ENCODE measurements at regions not wholly inside any gene's neighbourhood (a gene's known extent, or its start where the extent isn't known, plus 50 kb on each side); places are given as distances from the start of the nearest gene placed in this dataset.

DNA sequence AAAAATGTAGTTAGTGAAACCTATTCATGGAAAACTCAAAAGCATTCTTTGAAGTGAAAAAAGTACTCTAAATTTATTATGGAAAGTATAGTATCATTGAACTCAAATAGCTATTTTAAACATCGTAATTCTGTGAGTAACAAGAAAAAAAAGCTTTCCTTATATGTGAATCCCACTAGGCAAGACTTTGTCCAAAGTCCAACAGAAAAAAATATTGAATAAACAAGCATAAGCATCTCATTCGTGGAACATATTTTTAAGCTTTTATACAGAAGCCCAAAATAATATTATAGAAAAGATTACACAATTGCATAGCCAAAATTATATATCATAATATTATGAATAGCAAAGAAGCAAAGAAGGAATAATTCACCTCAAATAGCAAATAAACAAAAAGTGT, 79.4 kb upstream of the IFNE start:
- in situ Hi-C loops (cut with MboI; ENCODE audit: low sequenced_read_pairs) = no loop called here

DNA sequence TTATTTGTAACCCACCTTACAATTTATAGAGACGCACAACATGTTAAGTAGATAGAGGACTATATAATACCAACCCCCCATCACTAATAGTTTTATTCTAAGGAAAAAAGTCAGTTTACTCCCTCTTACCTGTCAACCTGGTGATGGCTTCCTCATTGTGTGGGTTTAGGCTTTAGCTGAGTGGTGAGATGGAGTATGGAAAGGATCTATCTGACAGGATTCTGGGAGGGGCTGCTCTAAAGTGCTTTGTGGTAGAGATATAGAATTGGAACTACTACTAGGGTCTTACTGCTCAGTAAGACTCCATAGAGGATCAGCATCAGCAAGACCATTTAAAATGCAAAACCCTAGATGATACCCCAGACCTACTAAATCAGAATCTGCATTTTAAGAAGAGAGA, 82.1 kb upstream of the IFNE start:
- in situ Hi-C loops (cut with MboI; ENCODE audit: low sequenced_read_pairs) = no loop called here

DNA sequence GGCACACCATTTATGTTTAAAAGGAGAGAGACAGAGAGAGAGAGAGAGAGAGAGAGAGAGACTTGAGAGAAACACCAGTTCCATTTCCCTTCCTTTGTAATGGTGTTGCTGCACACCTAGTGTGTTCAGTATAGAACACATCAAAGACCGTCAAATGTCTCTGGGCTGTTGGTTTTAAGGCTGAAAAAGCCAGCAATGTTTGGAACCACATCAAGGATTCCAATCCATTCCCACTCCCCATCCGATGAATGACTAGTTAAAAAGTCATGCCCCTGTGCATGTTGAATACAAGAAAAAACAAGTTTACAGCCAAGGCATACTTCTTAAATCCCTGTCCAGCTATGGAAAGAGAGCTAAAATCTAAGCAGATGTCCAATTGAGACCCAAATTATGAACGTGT, 83.0 kb upstream of the IFNE start:
- in situ Hi-C loops (cut with MboI; ENCODE audit: low sequenced_read_pairs) = no loop called here

DNA sequence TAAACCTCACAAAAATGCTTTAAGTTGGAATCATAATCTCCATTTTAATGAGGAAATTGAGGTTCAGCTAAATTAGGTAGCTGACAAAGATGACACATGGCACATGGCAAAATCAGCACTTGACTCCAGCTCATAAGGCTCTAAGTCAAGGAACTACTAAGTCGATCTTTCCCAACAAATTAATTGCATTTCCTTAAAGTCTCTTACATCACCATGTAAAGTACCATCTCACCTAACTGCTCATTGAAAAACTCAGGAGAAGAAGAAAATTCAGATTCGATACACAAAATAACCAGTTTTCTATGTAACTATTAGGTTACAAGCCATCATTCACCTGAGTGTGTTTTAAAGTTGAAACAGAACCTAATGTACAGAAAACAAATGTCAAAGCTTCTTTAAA, 85.8 kb upstream of the IFNE start:
- in situ Hi-C loops (cut with MboI; ENCODE audit: low sequenced_read_pairs) = no loop called here

DNA sequence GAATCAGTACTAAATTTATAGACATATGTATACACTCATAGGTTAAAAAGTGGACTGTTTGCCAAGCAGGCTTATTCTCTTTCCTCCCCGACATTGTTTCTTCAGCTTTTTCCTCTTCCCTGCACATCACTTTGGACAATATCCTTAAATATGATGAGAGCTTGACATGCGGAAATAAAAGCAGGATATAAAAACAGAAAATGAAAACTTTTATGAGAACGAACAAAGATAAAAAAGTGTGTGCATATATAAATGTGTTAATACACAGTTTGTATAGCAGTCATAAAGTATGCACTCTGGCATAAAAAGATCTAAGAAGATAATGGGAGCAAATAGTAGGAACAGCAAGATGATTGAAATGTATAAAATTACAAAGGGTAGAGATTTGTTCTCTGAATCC, 86.4 kb upstream of the IFNE start:
- in situ Hi-C loops (cut with MboI; ENCODE audit: low sequenced_read_pairs) = no loop called here

DNA sequence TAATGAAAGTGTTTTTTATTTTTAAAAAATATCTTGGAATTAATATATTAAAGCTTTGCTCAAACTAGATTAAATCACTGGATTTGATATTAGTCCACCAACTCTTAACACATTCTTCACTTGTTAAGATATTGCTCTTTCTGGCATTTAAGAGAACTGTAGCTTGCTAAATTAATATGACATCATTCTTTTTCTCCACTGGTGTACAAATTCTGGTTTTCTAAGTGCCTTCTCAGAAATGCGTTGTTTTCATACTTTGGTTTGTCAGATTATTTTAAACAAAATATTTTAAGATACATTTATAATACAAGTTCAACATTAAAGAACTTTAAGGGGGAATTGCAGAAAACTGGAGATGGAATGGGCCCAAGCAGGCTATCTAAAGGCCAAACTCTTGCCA, 87.6 kb upstream of the IFNE start:
- in situ Hi-C loops (cut with MboI; ENCODE audit: low sequenced_read_pairs) = no loop called here

DNA sequence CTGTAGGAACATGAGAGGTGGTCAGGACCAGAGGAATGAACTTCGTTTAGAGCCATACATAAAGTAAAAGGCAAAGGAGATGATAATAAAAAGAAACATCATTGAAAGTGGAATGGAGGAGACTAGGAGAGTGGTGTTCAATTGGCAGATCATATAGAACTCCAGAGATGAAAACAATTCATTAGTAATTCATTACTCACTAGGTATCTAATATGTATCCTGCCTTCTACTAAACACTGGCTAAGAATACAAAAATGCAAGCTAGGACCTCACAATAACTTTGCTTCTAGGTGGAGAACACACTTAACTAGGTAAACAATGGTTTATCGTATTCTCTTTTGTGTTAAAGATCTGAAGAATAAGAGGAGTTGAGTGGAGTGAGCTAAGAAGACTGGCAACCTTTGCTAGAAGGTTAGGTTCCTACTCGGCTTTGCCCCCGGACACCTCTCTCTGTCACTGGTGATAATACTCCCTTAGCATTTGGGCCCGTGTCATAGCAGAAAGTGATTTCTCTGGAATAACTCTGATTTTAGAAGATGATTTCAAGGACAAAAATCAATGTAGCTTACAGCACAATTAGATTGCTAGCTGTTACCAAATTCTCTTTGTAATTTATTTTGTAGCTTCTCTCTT, 88.6 kb upstream of the IFNE start:
- in situ Hi-C loops (cut with MboI; ENCODE audit: low sequenced_read_pairs) = no loop called here

DNA sequence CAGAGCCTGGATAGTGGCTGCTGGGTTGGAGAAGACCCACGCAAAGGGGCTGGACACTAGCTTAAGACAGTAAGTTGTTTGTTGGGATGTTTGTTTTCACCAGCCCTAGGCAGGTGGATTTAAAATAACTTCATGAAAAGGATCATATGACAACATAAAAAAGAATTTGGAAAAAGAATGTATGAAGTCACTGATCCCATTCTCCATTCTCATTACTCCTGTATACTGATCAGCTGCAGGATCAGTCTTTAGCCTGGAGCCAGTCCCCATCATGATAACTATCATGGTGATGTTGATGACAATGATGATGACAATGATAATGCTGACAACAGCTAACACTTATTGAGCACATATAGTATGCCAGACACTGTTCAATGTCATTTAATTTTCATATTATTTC, 92.1 kb upstream of the IFNE start:
- in situ Hi-C loops (cut with MboI; ENCODE audit: low sequenced_read_pairs) = no loop called here

DNA sequence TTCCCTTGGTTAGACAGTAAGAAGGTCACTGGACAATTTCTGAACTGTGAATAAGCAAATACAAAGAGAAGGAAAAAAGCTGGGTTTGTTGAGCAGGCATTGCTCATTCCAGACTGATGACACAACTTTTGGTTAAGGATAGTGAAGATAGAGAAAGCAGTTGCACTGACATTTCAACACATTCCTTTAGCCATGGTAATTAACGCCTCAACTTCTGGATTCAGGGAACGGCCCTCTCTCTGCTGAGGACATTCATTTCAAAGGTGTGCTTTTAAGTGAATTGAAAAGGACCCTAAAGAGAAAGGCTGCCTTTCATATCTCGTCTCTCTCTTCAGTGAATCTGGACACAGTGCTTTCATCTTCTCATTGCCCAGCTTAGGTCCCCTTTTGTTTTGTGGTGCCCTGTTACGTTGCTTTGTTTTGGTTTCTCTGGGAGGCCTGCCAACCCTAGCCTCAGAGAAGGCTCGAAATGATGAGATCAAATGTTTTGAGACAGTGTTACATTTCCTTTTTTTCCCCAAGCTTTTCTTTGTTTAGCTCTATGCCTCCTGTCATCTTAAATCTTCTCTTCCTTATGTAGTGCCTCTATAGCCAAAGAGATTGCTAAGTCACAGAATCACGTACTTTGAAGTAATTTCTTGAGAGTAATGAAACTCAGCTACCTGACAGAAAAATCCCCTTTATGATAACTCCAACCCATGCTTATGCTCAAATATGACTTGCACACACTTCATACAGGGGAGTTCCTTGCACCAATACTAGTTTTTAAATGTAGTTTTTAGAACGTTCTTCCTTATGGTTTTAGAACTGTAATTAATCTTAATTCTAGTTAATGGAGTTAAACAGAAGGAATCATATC, 94.4 kb upstream of the IFNE start:
- in situ Hi-C loops (cut with MboI; ENCODE audit: low sequenced_read_pairs) = no loop called here

DNA sequence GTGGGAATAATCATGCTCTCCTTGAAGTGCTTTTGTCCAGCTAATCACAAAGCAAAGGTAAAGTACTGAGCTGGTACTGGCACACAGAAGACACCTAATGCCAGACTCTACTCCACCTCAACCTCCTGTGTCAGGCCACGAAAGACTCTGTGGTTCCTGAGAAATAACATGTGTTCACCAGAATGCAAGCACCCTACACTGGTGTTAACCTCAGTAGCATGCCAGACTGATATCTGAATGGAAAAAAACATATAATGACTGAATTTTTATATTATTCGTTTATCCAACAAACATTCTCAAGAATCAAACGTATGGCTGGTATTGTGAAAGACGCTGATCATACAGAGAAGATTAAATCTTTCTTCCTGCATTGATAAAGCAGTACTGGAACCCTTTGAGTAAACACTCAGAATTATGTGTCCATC, 97.1 kb upstream of the IFNE start:
- in situ Hi-C loops (cut with MboI; ENCODE audit: low sequenced_read_pairs) = no loop called here

DNA sequence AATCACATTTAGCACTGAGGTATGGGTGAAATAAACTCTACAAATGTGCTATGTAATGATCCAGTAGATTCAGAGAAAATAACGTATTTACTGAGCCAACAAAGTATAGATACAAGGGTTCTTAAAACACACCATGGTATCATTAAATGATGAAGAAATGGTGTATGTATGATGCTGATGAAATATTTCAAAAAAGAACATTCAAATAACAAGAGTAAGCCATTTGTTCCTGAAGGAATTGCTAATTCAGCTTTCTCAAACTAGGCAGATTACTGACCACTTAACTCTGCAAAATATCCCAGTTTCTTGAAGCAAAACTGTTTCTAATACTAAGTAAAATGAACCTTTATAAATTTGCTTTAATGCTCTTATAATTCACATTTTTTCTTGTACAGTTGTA, 97.6 kb upstream of the IFNE start:
- in situ Hi-C loops (cut with MboI; ENCODE audit: low sequenced_read_pairs) = no loop called here

DNA sequence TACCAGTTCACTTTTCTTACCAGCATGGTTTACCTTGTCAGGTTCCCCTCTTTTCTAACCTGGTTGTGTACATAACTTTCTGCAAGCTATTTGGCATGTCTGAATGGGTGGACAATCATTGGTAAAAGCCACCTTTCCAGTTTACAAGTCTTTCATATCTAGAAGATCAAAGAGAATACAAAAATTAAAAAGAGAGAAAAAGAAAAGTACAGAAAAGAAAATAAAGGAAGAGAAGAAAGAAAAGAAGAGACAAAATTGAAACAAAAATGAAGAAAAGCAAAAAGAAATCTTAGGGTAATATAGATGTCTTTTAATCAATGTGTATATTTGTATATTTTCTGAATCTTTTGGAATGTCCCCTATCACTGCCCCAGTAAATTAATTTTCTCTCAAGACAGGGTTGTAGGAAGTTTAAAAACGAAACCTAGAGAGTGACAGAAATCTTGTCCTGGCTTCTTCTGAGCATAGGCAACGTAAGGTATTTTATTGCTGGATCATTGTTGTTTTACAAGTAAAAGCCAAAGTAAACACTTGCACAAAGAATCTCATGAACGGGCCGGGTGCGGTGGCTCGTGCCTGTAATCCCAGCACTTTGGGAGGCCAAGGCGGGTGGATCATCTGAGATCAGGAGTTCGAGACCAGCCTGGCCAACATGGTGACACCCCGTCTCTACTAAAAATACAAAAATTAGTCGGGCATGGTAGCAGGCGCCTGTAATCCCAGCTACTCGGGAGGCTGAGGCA, 98.7 kb upstream of the IFNE start:
- in situ Hi-C loops (cut with MboI; ENCODE audit: low sequenced_read_pairs) = no loop called here

DNA sequence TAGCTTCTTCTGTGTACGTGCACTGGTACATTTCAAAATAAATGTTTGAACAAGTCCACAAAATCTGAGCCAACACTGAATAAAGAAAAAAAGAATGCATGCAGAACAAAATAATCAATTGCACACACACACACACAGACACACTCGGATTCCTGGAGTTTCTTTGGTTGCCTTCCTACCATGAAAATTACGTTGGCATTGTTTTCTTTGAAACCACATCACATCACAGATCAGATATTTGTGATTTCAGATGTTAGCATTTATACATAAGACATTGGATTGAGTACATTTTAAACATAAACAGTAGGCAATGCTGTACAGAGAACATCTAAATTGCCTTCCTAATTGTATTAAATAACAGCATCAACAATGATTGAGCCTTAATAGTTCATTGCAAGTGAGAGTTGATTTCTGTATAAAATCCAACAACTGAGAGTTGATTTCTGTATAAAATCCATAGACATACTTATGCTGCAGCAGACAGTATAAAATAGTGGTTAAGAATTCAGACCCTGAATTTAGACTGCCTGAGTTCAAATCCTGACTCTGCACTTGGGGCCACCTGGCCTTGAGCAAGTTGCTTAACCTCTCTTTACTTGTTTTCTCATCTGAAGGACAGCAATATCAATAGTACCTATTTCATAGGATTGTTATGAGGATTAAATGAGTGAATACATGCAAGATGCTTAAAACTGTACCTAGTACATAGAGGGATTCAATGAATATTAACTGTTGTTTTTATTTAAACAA, 101.7 kb upstream of the IFNE start:
- in situ Hi-C loops (cut with MboI; ENCODE audit: low sequenced_read_pairs) = no loop called here

DNA sequence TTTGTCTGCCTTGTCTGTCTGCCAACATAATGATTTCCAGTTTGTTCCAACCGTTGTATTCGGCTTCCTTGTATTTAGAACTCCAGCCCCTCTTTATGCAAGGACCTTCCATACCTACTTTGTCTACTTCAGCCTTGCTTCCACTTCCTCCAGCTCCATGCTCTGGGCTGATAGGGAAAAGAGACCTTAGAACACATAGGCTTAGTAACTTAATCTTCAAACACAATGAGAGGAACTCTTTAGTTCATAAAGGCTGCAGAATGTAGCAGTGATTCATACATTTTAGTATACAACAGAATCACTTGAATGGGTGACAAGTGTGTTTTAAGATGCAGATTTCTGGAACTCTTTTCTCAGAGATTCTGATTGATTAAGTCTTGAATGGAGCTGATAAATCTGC, 102.8 kb upstream of the IFNE start:
- in situ Hi-C loops (cut with MboI; ENCODE audit: low sequenced_read_pairs) = no loop called here

DNA sequence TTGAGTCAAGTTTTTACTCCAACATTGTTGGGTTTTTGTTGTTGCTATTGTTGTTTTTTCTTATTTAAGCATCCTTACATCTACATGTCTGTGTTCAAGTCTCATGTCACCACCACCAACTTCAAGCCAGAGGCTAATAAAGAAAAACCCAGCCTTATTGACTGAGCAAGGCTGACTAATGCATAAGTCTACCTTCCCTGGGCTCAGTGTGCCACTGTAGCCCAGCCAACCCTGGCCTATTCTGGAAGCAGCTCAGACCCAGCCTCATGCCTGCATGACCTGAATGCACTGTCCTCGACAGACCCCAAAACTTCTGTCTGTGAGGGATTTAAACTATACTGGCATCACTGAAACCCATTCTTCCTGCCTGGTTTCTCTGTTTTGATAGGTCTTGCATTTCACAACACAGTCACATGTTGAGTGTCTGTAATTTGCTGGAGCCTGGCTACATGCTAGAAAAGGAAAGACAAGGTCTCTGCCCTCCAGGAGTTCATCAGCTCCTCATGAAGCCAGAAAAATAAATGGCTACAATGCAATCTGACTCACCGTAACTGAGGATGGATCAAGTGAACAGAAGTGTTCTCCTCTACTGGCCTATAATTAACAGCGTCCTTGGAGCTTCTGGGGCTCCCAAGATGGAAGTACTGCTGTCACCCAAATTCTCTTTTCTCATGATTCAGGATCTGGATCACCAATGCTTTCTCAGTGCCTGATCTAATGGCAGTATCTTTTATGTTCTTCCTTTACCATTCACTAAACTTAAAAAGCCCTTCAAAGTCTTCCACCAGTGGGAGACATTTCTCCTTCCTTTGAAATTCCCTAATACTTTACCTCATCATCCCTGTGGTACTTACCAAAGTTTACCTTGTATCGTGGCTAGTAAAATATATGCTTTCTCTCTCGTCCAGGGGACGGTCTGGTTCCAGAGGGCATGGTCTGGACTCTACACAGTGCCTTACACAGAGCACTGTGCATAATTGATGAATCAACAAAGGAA, 103.9 kb upstream of the IFNE start:
- in situ Hi-C loops (cut with MboI; ENCODE audit: low sequenced_read_pairs) = no loop called here

DNA sequence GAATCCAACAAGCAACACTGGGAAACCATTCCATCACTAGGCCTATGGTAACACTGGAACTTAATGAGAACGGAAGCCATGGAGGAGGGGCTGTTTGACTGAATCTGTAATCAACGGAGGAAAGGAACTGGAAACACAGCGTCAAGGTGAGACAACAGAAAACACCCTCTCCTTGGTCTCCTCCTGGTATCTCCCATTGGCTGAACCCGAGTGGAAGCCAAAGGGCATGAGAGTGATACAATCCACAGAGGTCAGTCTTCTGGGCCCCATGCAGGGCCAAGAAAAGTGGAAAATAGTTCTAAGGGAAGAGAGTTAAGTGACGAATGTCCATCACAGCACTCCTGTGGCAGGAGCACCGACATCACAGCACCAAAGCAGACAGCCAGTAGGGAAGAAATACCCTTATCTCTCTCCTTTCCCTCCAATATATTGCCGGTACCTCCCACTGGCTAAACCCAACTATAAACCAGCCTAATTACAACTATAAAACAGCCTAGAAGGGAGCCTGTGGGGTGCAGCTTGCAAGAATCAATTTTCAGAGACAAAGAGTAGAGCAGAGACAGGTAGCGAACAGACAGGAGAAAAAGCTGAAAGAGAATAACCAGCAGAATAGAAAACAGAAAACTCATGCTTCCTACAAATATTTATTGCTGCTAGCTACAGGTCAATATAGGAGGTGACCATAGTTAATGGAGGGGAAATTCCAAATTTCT, 107.4 kb upstream of the IFNE start:
- in situ Hi-C loops (cut with MboI; ENCODE audit: low sequenced_read_pairs) = no loop called here

DNA sequence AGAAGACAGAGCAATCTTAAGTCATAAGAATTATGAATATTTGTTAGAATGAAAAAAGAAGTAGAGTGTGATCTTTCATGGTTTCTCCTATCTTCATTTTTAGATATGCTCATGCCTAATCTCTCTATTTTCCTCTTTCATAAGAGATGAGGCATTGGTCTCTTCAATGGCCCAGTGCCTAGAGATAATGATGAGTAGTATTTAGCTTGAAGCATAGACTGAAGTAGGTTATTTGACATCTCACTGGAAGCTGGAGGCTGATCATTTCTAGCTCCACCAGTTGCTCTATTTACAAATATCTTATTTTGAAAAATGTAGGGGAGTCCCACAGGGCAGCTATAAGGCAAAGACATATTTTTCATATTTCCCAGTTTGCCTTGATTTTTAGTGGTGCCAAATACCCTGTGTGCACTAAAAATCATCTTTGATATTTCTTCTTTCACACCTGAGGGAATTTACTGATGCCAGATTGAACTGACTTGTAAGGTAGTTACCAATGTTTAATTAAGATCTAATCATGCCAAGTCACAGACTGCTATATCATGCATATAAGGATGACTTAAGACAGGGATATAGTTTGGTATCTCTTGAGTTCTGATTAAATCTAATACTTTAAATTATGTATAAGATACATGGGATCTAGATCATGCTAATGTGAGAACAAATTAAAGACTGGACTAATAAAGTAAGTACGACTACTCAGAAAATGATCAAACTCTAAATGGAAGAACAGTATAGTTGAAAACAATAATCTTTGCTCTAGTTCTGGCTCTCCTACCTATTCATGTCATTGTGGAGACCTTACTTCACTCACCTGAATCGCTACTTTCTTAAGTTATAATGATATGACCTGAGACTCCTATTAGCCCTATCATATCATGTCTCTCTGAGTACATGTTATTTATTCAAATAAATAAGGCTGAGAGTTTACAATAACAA, 108.2 kb upstream of the IFNE start:
- in situ Hi-C loops (cut with MboI; ENCODE audit: low sequenced_read_pairs) = no loop called here
